Suprapubic skin (tissue), 4 donors: ENCODE measurements at regions not wholly inside any gene's neighbourhood (a gene's known extent, or its start where the extent isn't known, plus 50 kb on each side); places are given as distances from the start of the nearest gene placed in this dataset.

Experiments
- DNase-seq, 2 donors: peaks; one replicate each; pipeline ENCODE4 v3.0.0-alpha.2; 2019; ENCODE audit warnings: low spot score in 2 of 2
- H3K27ac ChIP-seq: fragments of 200-600 bp; sonication (generic); one replicate; pipeline ENCODE4 v1.5.1; 2019
- H3K27me3 ChIP-seq: fragments of 200-600 bp; sonication (generic); one replicate; pipeline ENCODE4 v1.5.1; 2019
- H3K36me3 ChIP-seq: fragments of 200-600 bp; sonication (generic); one replicate; pipeline ENCODE4 v1.5.1; 2019
- H3K4me1 ChIP-seq: fragments of 200-600 bp; sonication (generic); one replicate; pipeline ENCODE4 v1.5.1; 2019
- H3K4me3 ChIP-seq: fragments of 200-600 bp; sonication (generic); one replicate; pipeline ENCODE4 v1.5.1; 2019; ENCODE audit warnings: mild to moderate bottlenecking
- H3K9me3 ChIP-seq: fragments of 200-600 bp; sonication (generic); one replicate; pipeline ENCODE4 v1.5.1; 2019
- CTCF ChIP-seq, 2 donors: fragments of 200-600 bp in 1 of 2; fragments of 450-650 bp in 1 of 2; sonication (generic) in 1 of 2; IDR thresholded peaks; one replicate each; pipeline ENCODE4 v1.5.1; 2016 to 2019; ENCODE audit warnings: antibody characterized with exemption in 2 of 2, mild to moderate bottlenecking in 1 of 2, moderate library complexity in 1 of 2
- EP300 ChIP-seq: sonication (generic); formaldehyde crosslinking; IDR thresholded peaks from one replicate; pipeline ENCODE4 v1.6.1; 2017; ENCODE audit warnings: antibody characterized with exemption
- POLR2A ChIP-seq, 2 donors: fragments of 450-650 bp; IDR thresholded peaks; one replicate each; pipeline ENCODE4 v1.6.1; 2017; ENCODE audit warnings: antibody characterized with exemption in 2 of 2, mild to moderate bottlenecking in 2 of 2, moderate library complexity in 2 of 2
- POLR2AphosphoS5 ChIP-seq, 3 donors: sonication (generic); formaldehyde crosslinking; IDR thresholded peaks; one replicate each; pipeline ENCODE4 v1.6.1; 2017; ENCODE audit warnings: antibody characterized with exemption in 3 of 3
- WGBS: methylation state at CpG from one replicate; pipeline ENCODE4 v1.1.5; 2018; 5-methylcytosine and 5-hydroxymethylcytosine counted together

- no peaks in the 10 kb centered on the region for H3K27me3 ChIP-seq
- no peaks in the 10 kb centered on the region for H3K9me3 ChIP-seq
- H3K36me3 ChIP-seq = peaks cover 11% of the 10 kb centered on the region
- no peak overlapping the region for H3K4me3 ChIP-seq
- no peak for TF ChIP-seq EP300
- TF ChIP-seq CTCF (IDR thresholded peaks at IDR 0.05) = no peak
- no peak for TF ChIP-seq POLR2A (IDR thresholded peaks at IDR 0.05)
- no peak for TF ChIP-seq POLR2AphosphoS5 (IDR thresholded peaks at IDR 0.05)
- peaks cover 16% of the 10 kb centered on the region for H3K4me1 ChIP-seq
- H3K27ac ChIP-seq = no peak overlapping the region
- DNase-seq = no peak
- 77% methylated on average over 8 of the region's 8 CpGs for WGBS
Observed at GRCh38 chr16:27634779-27635178, 84.8 kb downstream of the KATNIP start.

DNA sequence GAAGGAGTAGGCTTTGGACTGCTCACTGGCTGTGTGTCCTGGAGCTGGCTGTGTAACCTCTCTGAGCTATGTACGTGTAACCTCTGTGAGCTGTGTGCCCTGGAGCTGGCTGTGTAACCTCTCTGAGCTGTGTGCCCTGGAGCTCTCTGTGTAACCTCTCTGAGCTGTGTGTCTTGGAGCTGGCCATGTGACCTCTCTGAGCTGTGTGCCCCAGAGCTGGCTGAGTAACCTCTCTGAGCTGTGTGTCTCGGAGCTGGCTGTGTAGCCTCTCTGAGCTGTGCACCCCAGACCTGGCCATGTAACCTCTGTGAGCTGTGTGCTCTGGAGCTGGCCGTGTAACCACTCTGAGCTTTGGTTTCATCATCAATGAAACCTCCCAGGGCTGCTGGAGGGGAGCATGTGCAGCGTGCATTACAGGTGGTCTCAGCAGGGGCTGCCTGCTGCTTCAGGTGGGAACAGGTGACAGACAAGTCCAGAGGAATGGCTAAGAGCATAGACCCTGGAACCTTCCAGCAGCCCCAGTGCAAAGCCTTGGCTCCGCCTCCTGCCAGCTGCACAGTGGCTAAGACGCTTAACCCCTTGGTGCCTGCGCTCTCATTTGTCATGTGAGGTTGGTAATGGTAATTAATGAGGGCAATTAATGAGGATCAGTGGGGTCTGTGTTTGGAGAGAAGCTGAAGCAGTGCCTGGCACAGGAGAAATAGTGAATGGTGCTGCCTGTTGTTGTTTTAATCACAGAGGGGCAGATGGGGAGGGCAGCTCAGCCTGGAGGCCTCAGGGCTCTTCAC lies 86.7 kb downstream of the KATNIP start:
- no peaks in the 10 kb centered on the region for H3K9me3 ChIP-seq
- H3K4me1 ChIP-seq = peaks cover 22% of the 10 kb centered on the region
- H3K36me3 ChIP-seq = peaks cover 6% of the 10 kb centered on the region
- no peak for DNase-seq
- WGBS = 76% methylated on average over 4 of the region's 7 CpGs
- H3K27me3 ChIP-seq = no peaks in the 10 kb centered on the region
- no peak overlapping the region for H3K4me3 ChIP-seq
- H3K27ac ChIP-seq = no peak overlapping the region
- TF ChIP-seq POLR2AphosphoS5 (IDR thresholded peaks at IDR 0.05) = no peak
- TF ChIP-seq CTCF (IDR thresholded peaks at IDR 0.05) = no peak
- no peak for TF ChIP-seq EP300
- TF ChIP-seq POLR2A (IDR thresholded peaks at IDR 0.05) = no peak

- H3K9me3 ChIP-seq = no peaks in the 10 kb centered on the region
- no peaks in the 10 kb centered on the region for H3K27me3 ChIP-seq
- WGBS = 50% methylated on average over 15 of the region's 15 CpGs
- peak overlapping the region; percentile 63 for H3K27ac ChIP-seq
- no peak for DNase-seq
- peaks cover 3% of the 10 kb centered on the region for H3K36me3 ChIP-seq
- no peak for TF ChIP-seq EP300
- TF ChIP-seq POLR2AphosphoS5 (IDR thresholded peaks at IDR 0.05) = no peak
- TF ChIP-seq CTCF (IDR thresholded peaks at IDR 0.05) = no peak
- TF ChIP-seq POLR2A (IDR thresholded peaks at IDR 0.05) = no peak
- peaks cover 22% of the 10 kb centered on the region for H3K4me1 ChIP-seq
- H3K4me3 ChIP-seq = no peak overlapping the region
Observed at GRCh38 chr16:27638833-27639560, 89.1 kb downstream of the KATNIP start.

GRCh38 chr16:27639561-27640276 lies 89.8 kb downstream of the KATNIP start:
- no peak for TF ChIP-seq POLR2AphosphoS5 (IDR thresholded peaks at IDR 0.05)
- TF ChIP-seq CTCF (IDR thresholded peaks at IDR 0.05) = peak in 1 of 2 donors; percentile 43
- Histone ChIP-seq H3K4me1 (peaks cover 22% of the 10 kb centered on the region), H3K9me3 (no peaks in the 10 kb centered on the region), H3K36me3 (peaks cover 3% of the 10 kb centered on the region), H3K27me3 (no peaks in the 10 kb centered on the region), H3K4me3 (no peak overlapping the region), H3K27ac (peak overlapping the region; percentile 63)
- 56% methylated on average over 7 of the region's 7 CpGs for WGBS
- no peak for DNase-seq

GRCh38 chr16:27640277-27640600 lies 90.3 kb downstream of the KATNIP start:
- Histone ChIP-seq H3K4me3 (no peak overlapping the region), H3K36me3 (peaks cover 3% of the 10 kb centered on the region), H3K27me3 (no peaks in the 10 kb centered on the region), H3K9me3 (no peaks in the 10 kb centered on the region), H3K4me1 (peaks cover 22% of the 10 kb centered on the region), H3K27ac (peak overlapping the region; percentile 63)
- DNase-seq = no peak
- WGBS = 35% methylated on average over 3 of the region's 6 CpGs
- TF ChIP-seq POLR2A (IDR thresholded peaks at IDR 0.05) (no peak), EP300 (no peak), CTCF (IDR thresholded peaks at IDR 0.05) (no peak), POLR2AphosphoS5 (IDR thresholded peaks at IDR 0.05) (no peak)
